Endodermal cell (in vitro differentiated cells): ENCODE measurements at regions not wholly inside any gene's neighbourhood (a gene's known extent, or its start where the extent isn't known, plus 50 kb on each side); places are given as distances from the start of the nearest gene placed in this dataset.
A peak's percentile ranks its signal among the peaks of the same experiment; 100 is the strongest.

ENCODE experiments used
- DNase-seq: peaks from one replicate; pipeline ENCODE4 v3.0.0-alpha.2; 2017
- H3K27ac ChIP-seq: 2 replicates; pipeline ENCODE4 v1.5.1; 2013; ENCODE audit warnings: mild to moderate bottlenecking, low read depth, low read length, moderate library complexity
- H3K27me3 ChIP-seq: 2 replicates; pipeline ENCODE4 v1.6.1; 2013; ENCODE audit warnings: mild to moderate bottlenecking, low read length, moderate library complexity; ENCODE audit not compliant: insufficient read depth, control insufficient read depth, poor library complexity, severe bottlenecking
- H3K36me3 ChIP-seq: 2 replicates; pipeline ENCODE4 v1.7.0; 2013; ENCODE audit warnings: mild to moderate bottlenecking, low read length, moderate library complexity; ENCODE audit not compliant: control insufficient read depth, insufficient read depth
- H3K4me1 ChIP-seq: one replicate; pipeline ENCODE4 v1.7.0; 2013; ENCODE audit warnings: low read length; ENCODE audit not compliant: control insufficient read depth, insufficient read depth
- H3K4me3 ChIP-seq: 2 replicates; pipeline ENCODE4 v1.5.1; 2013; ENCODE audit warnings: mild to moderate bottlenecking, low read length, moderate library complexity
- H3K9ac ChIP-seq: 2 replicates; pipeline ENCODE4 v1.6.1; 2013; ENCODE audit warnings: mild to moderate bottlenecking, low read length, moderate library complexity; ENCODE audit not compliant: poor library complexity, severe bottlenecking; ENCODE audit errors: extremely low read depth
- H3K9me3 ChIP-seq: 2 replicates; pipeline ENCODE4 v1.6.1; 2013; ENCODE audit warnings: mild to moderate bottlenecking, low read length, moderate library complexity; ENCODE audit not compliant: control insufficient read depth
- H3K27ac Mint-ChIP-seq: 2 replicates; pipeline ENCODE4 v1.8.0; 2020; ENCODE audit warnings: mixed read lengths
- H3K27me3 Mint-ChIP-seq: 2 replicates; pipeline ENCODE4 v1.8.0; 2021; ENCODE audit warnings: mild to moderate bottlenecking, mixed read lengths; ENCODE audit not compliant: insufficient read depth
- H3K36me3 Mint-ChIP-seq: 2 replicates; pipeline ENCODE4 v1.8.0; 2020; ENCODE audit warnings: low read depth, mixed read lengths
- H3K4me1 Mint-ChIP-seq: 2 replicates; pipeline ENCODE4 v1.8.0; 2020; ENCODE audit warnings: mixed read lengths
- H3K4me3 Mint-ChIP-seq: 2 replicates; pipeline ENCODE4 v1.8.0; 2020; ENCODE audit warnings: mild to moderate bottlenecking, moderate library complexity, mixed read lengths
- H3K9me3 Mint-ChIP-seq: 2 replicates; pipeline ENCODE4 v1.8.0; 2020; ENCODE audit warnings: mild to moderate bottlenecking, mixed read lengths
- WGBS, 2 experiments: methylation state at CpG; one replicate each; pipeline versions ENCODE4 v1.1.5 to v1.1.7; 2013; ENCODE audit warnings: missing lambda C conversion rate in 2 of 2, mixed read lengths in 1 of 2; ENCODE audit not compliant: insufficient coverage in 1 of 2, insufficient read length in 1 of 2; 5-methylcytosine and 5-hydroxymethylcytosine counted together
- TF ChIP-seq, protein P1 (sequence below): fragments of 200-600 bp; sonication (generic); conservative IDR thresholded peaks from 2 replicates; pipeline ENCODE4 v1.5.0; 2021; ENCODE audit warnings: antibody characterized with exemption, mild to moderate bottlenecking

DNA sequence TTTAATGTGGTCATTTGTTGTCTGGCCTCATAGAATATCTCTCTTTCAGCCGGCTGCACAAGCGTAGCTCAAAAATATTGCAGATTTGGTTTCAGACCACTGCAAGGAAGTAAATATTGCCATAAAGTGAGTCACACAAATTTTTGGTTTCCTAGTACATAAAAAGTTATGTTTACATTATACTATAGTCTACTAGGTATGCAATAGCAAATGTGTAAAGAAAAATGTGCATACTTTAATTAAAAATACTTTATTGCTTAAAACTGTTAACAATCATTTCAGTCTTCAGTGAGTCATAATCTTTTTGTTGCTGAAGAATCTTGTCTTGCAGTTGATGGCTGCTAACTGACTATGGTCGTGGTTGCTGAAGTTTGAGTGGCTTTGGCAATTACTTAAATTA is 425.1 kb upstream of the ROBO1 start:
- Histone ChIP-seq H3K27ac (no peak overlapping the region), H3K4me1 (no peaks in the 10 kb centered on the region), H3K4me3 (no peak overlapping the region), H3K9me3 (no peaks in the 10 kb centered on the region), H3K36me3 (no peaks in the 10 kb centered on the region), H3K27me3 (no peaks in the 10 kb centered on the region), H3K9ac (no peak overlapping the region)
- H3K4me1 Mint-ChIP-seq, result peaks cover 9% of the 10 kb centered on the region
- H3K27ac Mint-ChIP-seq, result no peak overlapping the region
- TF ChIP-seq, protein P1, sequence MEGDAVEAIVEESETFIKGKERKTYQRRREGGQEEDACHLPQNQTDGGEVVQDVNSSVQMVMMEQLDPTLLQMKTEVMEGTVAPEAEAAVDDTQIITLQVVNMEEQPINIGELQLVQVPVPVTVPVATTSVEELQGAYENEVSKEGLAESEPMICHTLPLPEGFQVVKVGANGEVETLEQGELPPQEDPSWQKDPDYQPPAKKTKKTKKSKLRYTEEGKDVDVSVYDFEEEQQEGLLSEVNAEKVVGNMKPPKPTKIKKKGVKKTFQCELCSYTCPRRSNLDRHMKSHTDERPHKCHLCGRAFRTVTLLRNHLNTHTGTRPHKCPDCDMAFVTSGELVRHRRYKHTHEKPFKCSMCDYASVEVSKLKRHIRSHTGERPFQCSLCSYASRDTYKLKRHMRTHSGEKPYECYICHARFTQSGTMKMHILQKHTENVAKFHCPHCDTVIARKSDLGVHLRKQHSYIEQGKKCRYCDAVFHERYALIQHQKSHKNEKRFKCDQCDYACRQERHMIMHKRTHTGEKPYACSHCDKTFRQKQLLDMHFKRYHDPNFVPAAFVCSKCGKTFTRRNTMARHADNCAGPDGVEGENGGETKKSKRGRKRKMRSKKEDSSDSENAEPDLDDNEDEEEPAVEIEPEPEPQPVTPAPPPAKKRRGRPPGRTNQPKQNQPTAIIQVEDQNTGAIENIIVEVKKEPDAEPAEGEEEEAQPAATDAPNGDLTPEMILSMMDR, result no peak
- 63% methylated on average over 3 of the region's 3 CpGs; no CpG with 5 or more reads in 1 of the 2 experiments for WGBS, 2 experiments
- H3K9me3 Mint-ChIP-seq, result peaks cover 6% of the 10 kb centered on the region
- DNase-seq, result no peak
- H3K4me3 Mint-ChIP-seq, result no peak overlapping the region
- no peaks in the 10 kb centered on the region for H3K27me3 Mint-ChIP-seq
- H3K36me3 Mint-ChIP-seq, result no peaks in the 10 kb centered on the region

DNA sequence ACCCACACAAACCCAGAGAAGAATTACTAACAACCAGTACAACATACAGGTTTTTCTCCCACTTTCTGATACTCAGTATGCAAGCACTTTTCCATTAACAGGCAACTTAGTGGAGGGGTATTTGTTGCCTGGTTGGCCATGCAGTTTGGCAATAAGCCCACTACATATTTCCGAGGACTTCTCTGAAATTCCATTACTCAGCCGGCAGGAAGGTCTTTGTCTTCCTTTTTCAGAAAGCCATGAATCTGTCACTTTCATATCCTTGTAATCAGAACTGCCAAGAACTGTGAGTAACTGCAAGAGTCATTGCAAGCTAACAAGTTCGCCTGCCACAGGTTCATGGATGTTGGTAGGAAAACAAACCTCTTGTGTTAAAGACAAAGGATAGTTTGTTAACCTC is 422.3 kb upstream of the ROBO1 start:
- DNase-seq, result no peak
- Mint-ChIP-seq H3K36me3 (no peaks in the 10 kb centered on the region), H3K4me1 (peaks cover 9% of the 10 kb centered on the region), H3K27me3 (no peaks in the 10 kb centered on the region), H3K4me3 (no peak overlapping the region), H3K27ac (peak overlapping the region; percentile 2), H3K9me3 (no peaks in the 10 kb centered on the region)
- no peaks in the 10 kb centered on the region for H3K4me1 ChIP-seq
- no peak overlapping the region for H3K9ac ChIP-seq
- H3K4me3 ChIP-seq, result no peak overlapping the region
- H3K27ac ChIP-seq, result peak overlapping the region; percentile 51
- H3K27me3 ChIP-seq, result no peaks in the 10 kb centered on the region
- no peaks in the 10 kb centered on the region for H3K9me3 ChIP-seq
- H3K36me3 ChIP-seq, result no peaks in the 10 kb centered on the region
- WGBS, 2 experiments, result 24 to 61% methylated on average over 2 to 3 of the region's 3 CpGs
- TF ChIP-seq, protein P1, result no peak

DNA sequence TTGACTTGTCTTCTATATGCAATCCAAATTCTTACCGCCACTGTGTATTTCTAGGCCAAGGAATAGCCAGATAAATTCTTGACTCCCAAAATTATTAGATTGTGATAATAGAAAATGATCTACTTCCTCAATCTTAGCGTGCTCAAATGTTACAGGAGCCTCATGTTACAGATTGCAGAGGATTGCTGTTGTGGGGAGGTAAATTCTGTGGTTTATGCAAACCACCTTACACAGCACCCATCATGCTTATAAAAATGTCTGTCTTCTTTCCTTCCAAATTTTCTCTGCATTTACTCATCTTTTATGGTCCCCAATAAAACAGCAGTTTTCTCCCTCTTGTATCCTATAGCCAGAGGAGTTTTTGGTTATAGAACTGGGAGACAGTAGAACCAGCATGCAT is 420.2 kb upstream of the ROBO1 start:
- no peak for DNase-seq
- Histone ChIP-seq H3K9me3 (no peaks in the 10 kb centered on the region), H3K4me3 (no peak overlapping the region), H3K27me3 (no peaks in the 10 kb centered on the region), H3K27ac (no peak overlapping the region), H3K4me1 (no peaks in the 10 kb centered on the region), H3K36me3 (no peaks in the 10 kb centered on the region), H3K9ac (no peak overlapping the region)
- no peaks in the 10 kb centered on the region for H3K36me3 Mint-ChIP-seq
- no peak overlapping the region for H3K4me3 Mint-ChIP-seq
- H3K27me3 Mint-ChIP-seq, result no peaks in the 10 kb centered on the region
- no peaks in the 10 kb centered on the region for H3K9me3 Mint-ChIP-seq
- H3K4me1 Mint-ChIP-seq, result peaks cover 11% of the 10 kb centered on the region
- TF ChIP-seq, protein P1, result no peak
- H3K27ac Mint-ChIP-seq, result no peak overlapping the region
- whole genome bisulfite sequencing, 2 experiments, result 93% methylated on average over 1 of the region's 2 CpGs; no CpG with 5 or more reads in 1 of the 2 experiments
